ENCODE measurements at regions not wholly inside any gene's neighbourhood (a gene's known extent, or its start where the extent isn't known, plus 50 kb on each side); places are given as distances from the start of the nearest gene placed in this dataset.

DNA sequence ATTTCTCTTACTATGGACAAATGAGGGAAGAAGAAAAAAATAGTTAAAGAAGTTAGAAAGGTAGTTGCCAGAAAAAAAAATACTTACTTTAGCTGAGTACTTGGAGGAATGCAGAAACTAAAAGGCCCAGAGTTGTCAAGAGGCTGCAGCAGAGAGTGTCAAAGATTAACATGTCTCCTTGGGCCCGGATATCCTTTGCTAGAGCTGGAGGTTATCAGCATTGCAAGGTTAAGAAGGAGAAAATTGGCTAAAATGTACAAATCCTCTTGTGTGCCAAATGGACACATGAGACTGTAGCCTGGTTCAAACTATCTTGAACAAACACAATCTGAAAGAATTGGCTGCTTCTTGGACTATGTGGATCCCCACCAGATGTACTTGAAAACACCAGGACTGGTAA is 377.0 kb downstream of the SEMA3D start:
- TF ChIP-seq ZNF8 (CRISPR knock-in tag; IDR thresholded peaks at IDR 0.05) (no peak), ZFP3 (CRISPR knock-in tag; IDR thresholded peaks at IDR 0.05) (no peak), BACH2 (CRISPR knock-in tag; IDR thresholded peaks at IDR 0.05; ENCODE audit: borderline replicate concordance) (no peak), CSDC2 (CRISPR knock-in tag; IDR thresholded peaks at IDR 0.05) (no peak), ESRRG (CRISPR knock-in tag; IDR thresholded peaks at IDR 0.05) (no peak), RARB (CRISPR knock-in tag; IDR thresholded peaks at IDR 0.05) (no peak)
- TF ChIP-seq, protein P1, sequence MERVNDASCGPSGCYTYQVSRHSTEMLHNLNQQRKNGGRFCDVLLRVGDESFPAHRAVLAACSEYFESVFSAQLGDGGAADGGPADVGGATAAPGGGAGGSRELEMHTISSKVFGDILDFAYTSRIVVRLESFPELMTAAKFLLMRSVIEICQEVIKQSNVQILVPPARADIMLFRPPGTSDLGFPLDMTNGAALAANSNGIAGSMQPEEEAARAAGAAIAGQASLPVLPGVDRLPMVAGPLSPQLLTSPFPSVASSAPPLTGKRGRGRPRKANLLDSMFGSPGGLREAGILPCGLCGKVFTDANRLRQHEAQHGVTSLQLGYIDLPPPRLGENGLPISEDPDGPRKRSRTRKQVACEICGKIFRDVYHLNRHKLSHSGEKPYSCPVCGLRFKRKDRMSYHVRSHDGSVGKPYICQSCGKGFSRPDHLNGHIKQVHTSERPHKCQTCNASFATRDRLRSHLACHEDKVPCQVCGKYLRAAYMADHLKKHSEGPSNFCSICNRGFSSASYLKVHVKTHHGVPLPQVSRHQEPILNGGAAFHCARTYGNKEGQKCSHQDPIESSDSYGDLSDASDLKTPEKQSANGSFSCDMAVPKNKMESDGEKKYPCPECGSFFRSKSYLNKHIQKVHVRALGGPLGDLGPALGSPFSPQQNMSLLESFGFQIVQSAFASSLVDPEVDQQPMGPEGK (CRISPR knock-in tag; IDR thresholded peaks at IDR 0.05; ENCODE audit: borderline replicate concordance), result no peak
- TF ChIP-seq, protein P2, sequence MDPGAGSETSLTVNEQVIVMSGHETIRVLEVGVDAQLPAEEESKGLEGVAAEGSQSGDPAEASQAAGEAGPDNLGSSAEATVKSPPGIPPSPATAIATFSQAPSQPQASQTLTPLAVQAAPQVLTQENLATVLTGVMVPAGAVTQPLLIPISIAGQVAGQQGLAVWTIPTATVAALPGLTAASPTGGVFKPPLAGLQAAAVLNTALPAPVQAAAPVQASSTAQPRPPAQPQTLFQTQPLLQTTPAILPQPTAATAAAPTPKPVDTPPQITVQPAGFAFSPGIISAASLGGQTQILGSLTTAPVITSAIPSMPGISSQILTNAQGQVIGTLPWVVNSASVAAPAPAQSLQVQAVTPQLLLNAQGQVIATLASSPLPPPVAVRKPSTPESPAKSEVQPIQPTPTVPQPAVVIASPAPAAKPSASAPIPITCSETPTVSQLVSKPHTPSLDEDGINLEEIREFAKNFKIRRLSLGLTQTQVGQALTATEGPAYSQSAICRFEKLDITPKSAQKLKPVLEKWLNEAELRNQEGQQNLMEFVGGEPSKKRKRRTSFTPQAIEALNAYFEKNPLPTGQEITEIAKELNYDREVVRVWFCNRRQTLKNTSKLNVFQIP (CRISPR knock-in tag; IDR thresholded peaks at IDR 0.05; ENCODE audit: borderline replicate concordance, low read depth), result no peak
